ENCODE measurements at regions not wholly inside any gene's neighbourhood (a gene's known extent, or its start where the extent isn't known, plus 50 kb on each side); places are given as distances from the start of the nearest gene placed in this dataset.
"Not testable (repeated sequence)": the region's sequence is repeated elsewhere in the genome, so short reads cannot be mapped to it uniquely, and the experiment has no call there.

DNA sequence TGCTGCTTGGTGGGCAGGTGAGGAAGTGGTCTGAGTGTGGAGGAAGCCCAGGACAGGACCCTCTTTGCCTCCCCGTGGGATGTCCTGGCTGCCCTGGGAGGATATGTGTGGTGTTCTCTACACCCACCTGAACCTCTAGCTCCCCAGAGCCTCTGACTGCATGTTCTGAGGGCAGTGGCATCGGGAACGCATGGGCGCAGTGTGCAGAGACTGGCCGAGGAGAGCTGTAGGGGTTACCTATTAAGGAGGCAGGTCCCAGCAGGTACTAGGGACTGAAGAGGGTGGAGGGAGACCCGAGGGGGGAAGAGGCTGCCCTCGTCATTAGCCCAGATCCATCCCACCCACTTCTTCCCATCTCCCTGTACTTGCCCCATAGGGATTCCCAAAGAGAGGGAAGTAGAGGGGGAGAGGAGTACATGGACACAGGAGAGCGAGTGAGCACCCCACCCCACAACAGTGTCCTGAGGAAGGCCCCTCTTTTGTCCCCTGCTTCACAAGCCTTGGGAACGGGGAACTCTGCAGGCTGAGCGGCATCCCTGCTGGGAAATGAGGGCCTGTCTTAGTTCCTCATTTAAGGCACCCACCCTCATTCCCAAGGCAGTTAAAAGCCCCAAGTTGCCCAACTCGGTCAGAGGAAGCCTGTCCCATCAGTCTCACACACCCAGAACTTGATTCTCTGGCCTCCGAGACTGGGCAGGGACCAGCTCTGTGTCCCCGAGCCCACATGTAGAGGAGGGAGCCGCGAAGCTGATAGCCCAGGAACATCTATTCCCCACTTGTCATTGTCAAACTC lies 208.5 kb upstream of the PLGLB2 start:
- TF ChIP-seq, protein P1, sequence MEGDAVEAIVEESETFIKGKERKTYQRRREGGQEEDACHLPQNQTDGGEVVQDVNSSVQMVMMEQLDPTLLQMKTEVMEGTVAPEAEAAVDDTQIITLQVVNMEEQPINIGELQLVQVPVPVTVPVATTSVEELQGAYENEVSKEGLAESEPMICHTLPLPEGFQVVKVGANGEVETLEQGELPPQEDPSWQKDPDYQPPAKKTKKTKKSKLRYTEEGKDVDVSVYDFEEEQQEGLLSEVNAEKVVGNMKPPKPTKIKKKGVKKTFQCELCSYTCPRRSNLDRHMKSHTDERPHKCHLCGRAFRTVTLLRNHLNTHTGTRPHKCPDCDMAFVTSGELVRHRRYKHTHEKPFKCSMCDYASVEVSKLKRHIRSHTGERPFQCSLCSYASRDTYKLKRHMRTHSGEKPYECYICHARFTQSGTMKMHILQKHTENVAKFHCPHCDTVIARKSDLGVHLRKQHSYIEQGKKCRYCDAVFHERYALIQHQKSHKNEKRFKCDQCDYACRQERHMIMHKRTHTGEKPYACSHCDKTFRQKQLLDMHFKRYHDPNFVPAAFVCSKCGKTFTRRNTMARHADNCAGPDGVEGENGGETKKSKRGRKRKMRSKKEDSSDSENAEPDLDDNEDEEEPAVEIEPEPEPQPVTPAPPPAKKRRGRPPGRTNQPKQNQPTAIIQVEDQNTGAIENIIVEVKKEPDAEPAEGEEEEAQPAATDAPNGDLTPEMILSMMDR (IDR thresholded peaks at IDR 0.05; ENCODE audit: extremely low read depth in 1 of 2, insufficient read depth in 1 of 2, low read depth in 1 of 2, low read length in 2 of 2), result not testable (repeated sequence)
- not testable (repeated sequence) for TF ChIP-seq POLR2A (IDR thresholded peaks at IDR 0.05; ENCODE audit: low read depth, low read length)
